Peyer's patch (tissue), 4 donors: ENCODE measurements at regions not wholly inside any gene's neighbourhood (a gene's known extent, or its start where the extent isn't known, plus 50 kb on each side); places are given as distances from the start of the nearest gene placed in this dataset.
"Not testable (repeated sequence)": the region's sequence is repeated elsewhere in the genome, so short reads cannot be mapped to it uniquely, and the experiment has no call there.

Experiments
- POLR2A ChIP-seq, 2 donors: fragments of 450-650 bp; IDR thresholded peaks; one replicate each; pipeline ENCODE4 v1.5.1; 2017; ENCODE audit warnings: antibody characterized with exemption in 2 of 2, mild to moderate bottlenecking in 2 of 2, moderate library complexity in 2 of 2
- TF ChIP-seq, protein P1 (sequence below), 6 experiments: fragments of 450-650 bp in 4 of 6; fragments of 200-600 bp in 2 of 6; sonication (generic) in 1 of 6; IDR thresholded peaks; one replicate each; pipeline ENCODE4 v1.5.1; 2017 to 2019; ENCODE audit warnings: antibody characterized with exemption in 6 of 6, mild to moderate bottlenecking in 3 of 6, moderate library complexity in 1 of 6

DNA sequence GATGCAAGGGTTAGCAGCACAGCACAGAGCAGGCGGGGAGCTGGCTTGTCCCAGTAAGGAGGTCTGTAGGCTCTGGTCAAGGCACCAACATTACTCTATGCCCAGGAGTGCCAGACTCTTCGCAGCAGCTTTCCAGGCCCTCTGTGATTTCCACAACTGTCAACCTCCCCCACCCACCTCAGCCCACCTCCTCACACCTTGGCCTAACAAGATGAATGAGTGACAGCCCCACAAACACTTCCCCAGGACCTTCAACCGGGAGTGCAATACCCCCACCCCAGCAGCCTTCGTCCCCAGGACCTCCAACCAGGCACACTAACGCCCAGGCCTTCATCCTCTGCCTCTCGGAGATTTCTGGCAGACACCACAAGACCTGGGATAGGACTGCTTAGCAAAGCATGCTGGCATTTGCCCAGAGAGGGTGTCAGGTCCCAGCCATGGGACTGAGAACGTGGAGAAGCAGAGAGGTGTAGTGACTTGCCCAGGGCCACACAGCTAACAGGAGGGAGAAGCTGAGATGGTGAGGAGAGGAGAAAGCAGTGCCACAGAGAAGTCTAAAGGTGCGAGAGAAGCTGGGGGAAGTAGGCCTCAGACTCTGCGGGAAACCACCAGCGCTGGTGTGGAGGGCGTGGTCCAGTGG lies 73.4 kb downstream of the KCNJ18 start:
- TF ChIP-seq, protein P1, sequence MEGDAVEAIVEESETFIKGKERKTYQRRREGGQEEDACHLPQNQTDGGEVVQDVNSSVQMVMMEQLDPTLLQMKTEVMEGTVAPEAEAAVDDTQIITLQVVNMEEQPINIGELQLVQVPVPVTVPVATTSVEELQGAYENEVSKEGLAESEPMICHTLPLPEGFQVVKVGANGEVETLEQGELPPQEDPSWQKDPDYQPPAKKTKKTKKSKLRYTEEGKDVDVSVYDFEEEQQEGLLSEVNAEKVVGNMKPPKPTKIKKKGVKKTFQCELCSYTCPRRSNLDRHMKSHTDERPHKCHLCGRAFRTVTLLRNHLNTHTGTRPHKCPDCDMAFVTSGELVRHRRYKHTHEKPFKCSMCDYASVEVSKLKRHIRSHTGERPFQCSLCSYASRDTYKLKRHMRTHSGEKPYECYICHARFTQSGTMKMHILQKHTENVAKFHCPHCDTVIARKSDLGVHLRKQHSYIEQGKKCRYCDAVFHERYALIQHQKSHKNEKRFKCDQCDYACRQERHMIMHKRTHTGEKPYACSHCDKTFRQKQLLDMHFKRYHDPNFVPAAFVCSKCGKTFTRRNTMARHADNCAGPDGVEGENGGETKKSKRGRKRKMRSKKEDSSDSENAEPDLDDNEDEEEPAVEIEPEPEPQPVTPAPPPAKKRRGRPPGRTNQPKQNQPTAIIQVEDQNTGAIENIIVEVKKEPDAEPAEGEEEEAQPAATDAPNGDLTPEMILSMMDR (IDR thresholded peaks at IDR 0.05) = not testable (repeated sequence)
- not testable (repeated sequence) for TF ChIP-seq POLR2A (IDR thresholded peaks at IDR 0.05)
